Stromal cell of bone marrow (primary cell): ENCODE measurements at regions not wholly inside any gene's neighbourhood (a gene's known extent, or its start where the extent isn't known, plus 50 kb on each side); places are given as distances from the start of the nearest gene placed in this dataset.

Source experiments
- DNase-seq: peaks from one replicate; pipeline ENCODE4 v3.0.0-alpha.2; 2012; ENCODE audit warnings: low read depth

- DNase-seq = peak; percentile 35
These were observed 283.3 kb upstream of the PWP1 start for GRCh38 chr12:107402041-107403022.

- DNase-seq = no peak
These were observed 280.6 kb upstream of the PWP1 start for GRCh38 chr12:107404981-107405380.

GRCh38 chr12:107405436-107405835 is 280.2 kb upstream of the PWP1 start:
- no peak for DNase-seq

- DNase-seq = no peak
These were observed 278.7 kb upstream of the PWP1 start for GRCh38 chr12:107406932-107407331.

GRCh38 chr12:107411792-107412535 is 273.6 kb upstream of the PWP1 start:
- peak; percentile 31 for DNase-seq

- DNase-seq = peak; percentile 60
These were observed 270.5 kb upstream of the PWP1 start for GRCh38 chr12:107415071-107415470.

GRCh38 chr12:107415834-107416233 is 269.8 kb upstream of the PWP1 start:
- DNase-seq = peak; percentile 34

- DNase-seq = no peak
These were observed 268.6 kb upstream of the PWP1 start for GRCh38 chr12:107417004-107417403.

GRCh38 chr12:107418981-107419380 is 266.6 kb upstream of the PWP1 start:
- no peak for DNase-seq

- no peak for DNase-seq
These were observed 262.1 kb upstream of the PWP1 start for GRCh38 chr12:107423531-107423930.

- DNase-seq = no peak
These were observed 256.4 kb upstream of the PWP1 start for GRCh38 chr12:107429006-107429705.

GRCh38 chr12:107431942-107432341 is 253.7 kb upstream of the PWP1 start:
- no peak for DNase-seq

GRCh38 chr12:107435072-107435471 is 250.5 kb upstream of the PWP1 start:
- no peak for DNase-seq

- no peak for DNase-seq
These were observed 250.1 kb upstream of the PWP1 start for GRCh38 chr12:107435520-107435919.

GRCh38 chr12:107436376-107436775 is 249.2 kb upstream of the PWP1 start:
- DNase-seq = no peak

GRCh38 chr12:107436836-107437235 is 248.8 kb upstream of the PWP1 start:
- no peak for DNase-seq

GRCh38 chr12:107437954-107438353 is 247.6 kb upstream of the PWP1 start:
- no peak for DNase-seq

- no peak for DNase-seq
These were observed 246.4 kb upstream of the PWP1 start for GRCh38 chr12:107439026-107439738.

- DNase-seq = no peak
These were observed 245.0 kb upstream of the PWP1 start for GRCh38 chr12:107440606-107441005.

- DNase-seq = peak; percentile 26
These were observed 243.8 kb upstream of the PWP1 start for GRCh38 chr12:107441665-107442300.

GRCh38 chr12:107442326-107442987 is 243.1 kb upstream of the PWP1 start:
- no peak for DNase-seq
